Putamen (tissue), 1 donor: ENCODE measurements at regions not wholly inside any gene's neighbourhood (a gene's known extent, or its start where the extent isn't known, plus 50 kb on each side); places are given as distances from the start of the nearest gene placed in this dataset.

Source experiments
- DNase-seq: peaks from one replicate; pipeline ENCODE4 v3.0.0-alpha.2; 2016; ENCODE audit warnings: low spot score

DNA sequence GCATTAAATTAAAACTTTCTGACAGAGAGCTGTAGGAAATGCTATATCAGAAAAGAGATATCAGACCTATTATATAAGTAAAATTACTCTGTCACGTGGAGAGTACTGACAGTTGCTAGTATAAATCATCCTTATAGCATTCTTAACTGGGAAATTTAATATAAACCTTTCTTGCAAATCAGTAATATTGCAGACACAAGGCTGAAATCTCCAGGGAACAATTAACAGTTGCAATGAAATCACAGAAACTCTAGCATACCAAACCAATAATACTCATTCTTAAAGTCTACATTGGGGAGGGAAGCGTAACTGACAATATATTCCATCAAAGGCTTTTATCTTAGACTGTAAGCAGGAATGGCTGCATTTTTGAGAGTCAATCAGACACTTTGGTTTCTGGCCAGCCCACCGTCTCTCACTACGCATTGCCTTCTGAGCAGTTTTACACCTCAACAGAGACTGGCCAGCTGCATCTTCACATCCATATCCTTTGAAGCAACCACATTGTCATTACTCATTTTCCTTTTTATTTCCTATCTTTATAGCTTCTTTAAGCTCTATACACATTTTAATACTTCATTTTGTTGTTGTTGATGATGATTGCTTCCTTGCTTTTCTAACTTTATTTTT is 536.0 kb upstream of the CDH2 start:
- no peak for DNase-seq

DNA sequence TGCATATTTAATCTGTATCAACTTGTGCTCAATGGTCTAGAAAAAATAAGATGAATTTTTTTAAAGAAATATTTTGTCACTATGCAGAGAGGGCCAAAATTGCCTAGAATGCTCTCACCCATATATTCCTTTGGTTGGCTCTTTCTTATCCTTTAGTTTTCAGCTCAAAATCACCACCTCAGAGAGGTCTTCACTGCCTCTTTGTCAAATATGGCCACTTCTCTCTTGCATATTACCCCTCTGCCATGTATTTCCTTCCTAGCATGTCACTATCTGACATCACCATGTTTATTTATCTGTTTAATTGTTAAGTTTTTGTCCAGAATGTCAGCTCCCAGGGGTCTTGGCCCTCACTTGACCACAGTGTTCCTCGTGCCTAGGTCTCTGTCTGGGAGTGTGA is 535.2 kb upstream of the CDH2 start:
- DNase-seq: no peak

DNA sequence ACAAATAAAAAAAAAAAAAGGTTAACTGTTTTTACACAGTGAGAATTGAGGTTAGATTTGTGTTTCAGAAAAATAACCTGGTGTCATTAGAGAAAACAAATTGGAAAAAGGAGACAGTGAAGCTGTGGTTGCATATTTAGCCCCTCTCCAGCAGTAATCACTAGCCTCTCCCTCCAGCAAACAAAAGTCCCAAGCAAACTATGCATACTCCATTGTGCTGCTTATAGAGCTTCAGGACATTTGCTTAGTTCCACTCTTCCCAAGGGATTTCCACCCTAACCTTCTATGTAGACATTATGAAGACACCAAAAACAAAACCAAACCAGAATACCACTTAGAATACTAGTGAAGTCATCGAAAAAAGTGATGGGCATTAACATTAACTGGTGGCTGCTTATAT is 534.2 kb upstream of the CDH2 start:
- DNase-seq: no peak

DNA sequence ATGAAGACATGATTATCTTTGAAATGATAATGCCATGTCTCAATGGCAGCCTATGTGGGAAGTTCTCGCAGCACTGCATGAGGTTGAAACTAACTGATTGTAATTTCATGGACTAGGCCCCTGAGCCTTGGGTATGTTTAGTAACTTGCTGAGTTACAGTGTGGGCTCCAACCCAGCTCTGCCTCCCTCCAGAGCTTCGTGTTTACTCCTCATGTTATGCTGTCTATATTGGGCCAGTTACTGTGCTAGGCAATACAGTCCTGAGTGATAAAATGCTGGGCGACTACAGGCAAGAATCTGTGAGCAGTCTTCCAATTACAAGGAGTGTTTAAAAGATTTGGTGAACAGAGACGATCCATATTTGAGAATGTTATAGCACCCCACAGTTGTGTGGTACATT is 530.1 kb upstream of the CDH2 start:
- DNase-seq: no peak

DNA sequence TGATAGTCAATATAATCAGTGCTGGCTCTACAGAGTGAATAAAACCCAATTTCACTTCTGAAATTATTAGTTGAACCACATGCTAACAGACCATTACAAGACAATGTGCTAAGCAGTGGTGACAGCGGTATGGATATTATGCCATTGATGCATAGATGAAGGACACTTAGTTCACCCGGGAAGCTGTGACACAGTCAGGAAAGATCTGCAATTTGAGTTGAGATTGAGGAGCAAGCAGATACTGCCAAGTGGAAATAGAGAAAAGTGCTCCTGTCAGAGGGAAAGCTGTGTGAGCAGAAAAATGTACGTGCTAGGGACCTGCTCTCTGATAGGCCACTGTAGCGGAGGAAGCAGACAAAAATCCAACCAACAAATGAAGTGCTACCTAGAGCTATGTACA is 529.5 kb upstream of the CDH2 start:
- DNase-seq: no peak

DNA sequence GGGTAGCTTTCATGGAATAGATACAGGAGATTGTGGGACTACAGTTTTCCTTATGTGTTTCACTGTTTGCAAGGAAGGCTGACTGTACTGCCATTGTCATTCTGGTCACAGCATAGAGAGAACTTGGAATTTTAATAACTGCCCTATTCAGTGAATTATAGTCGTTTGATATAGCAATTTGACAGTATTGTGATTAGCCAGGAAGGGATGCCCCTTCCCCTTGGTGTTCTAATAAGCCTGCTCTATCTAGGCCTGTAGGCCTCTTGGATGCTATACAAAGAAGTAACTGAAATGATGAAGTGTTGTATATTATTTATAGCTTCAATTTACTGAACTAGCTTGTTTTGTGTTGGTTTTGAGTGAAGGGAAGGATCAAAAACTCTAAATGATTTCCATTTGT is 528.6 kb upstream of the CDH2 start:
- no peak for DNase-seq

DNA sequence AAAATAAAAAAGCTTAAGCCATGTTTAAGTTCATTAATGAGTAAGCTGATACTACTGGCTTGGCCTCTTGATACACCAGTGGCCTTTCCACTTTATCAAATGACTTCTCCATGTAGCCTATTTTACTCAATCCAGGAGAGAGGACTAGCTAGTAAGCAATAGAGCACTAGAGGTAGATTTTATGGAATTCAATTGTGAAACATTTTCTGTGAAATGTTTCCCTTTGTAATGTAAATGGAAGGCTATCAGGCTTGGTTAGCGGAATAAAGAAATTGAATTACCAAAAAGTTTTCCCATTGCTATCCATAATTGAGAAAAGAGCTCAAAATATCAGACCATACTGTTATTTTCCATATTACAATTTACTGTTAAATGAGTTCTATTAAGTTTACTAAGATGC is 515.4 kb upstream of the CDH2 start:
- no peak for DNase-seq

DNA sequence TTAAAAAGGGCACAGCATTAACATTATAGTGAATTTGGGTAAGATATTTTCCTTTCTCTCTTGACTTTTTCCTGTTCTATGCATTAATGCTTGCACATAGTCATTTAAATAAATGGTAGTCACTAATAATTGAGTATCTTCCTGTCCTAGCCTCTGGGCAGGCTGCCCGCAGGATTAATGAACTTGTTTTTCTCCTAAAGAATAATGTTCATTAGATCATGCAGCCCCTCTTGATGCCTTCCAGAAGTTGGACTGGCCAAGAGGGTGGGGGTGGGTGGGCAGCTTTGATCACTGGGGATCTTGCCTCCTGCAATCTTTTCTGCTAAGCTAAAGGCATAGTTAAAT is 514.5 kb upstream of the CDH2 start:
- DNase-seq: no peak

DNA sequence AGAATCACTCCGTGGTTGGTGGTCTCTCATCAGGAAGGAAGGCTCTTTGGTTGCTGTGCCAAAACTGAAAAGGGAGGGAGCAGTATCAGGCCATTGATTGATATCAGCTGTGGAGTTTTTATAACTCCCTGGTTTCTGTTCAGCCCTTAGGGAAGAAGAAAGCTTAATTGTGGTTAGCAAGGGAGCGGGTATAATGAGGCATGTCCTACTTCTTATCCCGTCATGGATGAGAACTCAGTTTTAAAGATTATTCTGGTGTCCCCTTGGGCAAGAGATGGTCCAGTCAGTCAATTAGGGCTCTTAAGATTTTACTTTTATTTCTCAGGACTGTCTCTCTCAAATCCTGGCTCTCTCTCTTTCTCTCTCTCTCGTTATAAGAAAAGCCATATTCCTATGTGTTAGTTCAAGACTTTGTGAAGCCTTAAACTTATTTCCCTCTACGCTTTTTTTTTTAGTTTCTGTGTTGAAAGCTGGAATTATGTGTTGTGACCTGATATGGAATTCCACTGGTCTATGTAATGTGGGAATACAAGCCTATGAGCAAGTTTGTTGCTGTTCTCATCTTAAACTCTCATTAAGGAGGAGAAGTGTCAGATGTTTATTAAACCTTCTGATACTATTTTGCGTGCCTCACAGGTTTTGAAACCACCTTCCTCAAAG is 514.0 kb upstream of the CDH2 start:
- no peak for DNase-seq

DNA sequence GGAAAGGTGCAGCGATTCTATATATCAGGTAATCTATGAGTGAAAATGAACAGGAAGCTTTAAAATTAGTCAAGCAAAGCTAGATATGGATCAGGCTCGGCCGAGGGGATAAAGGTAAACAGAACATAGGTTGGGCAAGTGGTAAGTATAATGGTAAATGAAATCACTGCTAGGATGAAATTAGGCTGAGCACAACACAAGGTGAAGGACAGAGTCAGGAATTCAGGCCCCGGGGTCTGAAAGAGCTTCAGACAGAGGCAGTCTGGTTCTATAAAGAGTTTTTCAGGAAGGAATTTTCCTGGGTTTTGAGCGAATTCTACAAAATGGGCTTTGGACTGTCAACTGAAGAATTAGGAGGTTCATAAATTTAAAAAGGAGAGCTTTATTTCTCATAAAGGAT is 513.2 kb upstream of the CDH2 start:
- DNase-seq: no peak

DNA sequence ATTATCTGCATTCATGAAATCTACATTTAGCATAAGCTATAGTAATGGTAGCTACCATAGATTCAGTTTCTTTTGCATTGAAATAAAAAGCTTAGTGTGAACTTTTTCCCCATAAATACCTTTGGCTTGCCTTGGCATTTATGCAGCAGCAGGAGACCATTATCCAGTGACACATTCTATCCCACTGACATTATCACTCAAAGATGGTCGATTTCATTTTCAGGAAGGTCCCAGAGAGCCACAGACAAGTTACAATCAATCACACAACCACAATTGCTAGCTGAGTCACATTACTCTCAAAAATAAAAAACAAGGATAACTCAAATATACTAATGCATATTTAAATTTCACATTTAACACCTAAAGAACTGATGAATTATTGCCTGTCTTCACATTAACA is 512.7 kb upstream of the CDH2 start:
- DNase-seq: no peak

DNA sequence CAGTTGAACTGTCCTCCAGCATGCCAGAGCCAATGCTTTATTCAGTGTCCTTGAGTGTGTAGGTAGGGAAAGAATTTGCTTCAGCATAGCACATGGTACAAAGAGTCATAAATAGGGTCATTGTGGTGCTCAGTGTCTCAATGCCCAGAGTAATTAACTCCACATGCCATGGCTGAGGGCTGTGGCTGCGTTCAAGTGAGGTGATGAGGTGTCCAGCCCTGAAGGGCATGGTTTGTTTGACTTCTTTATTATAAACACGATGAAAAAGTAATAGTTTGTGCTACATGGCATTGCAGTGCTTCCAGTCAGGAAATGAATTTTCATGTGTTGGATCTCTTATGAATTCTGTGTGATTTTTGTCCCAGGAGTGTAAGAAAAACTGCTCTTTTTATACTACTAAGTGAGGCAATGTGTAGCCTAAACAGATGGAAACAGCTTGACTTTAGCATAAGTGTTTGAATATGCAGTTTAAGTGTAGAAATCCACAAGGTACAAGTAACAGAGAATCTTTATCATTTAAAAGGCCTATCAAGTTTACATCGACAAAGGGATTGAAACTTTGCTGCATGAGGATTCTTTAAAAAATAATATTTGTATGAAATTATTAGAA is 507.9 kb upstream of the CDH2 start:
- no peak for DNase-seq

DNA sequence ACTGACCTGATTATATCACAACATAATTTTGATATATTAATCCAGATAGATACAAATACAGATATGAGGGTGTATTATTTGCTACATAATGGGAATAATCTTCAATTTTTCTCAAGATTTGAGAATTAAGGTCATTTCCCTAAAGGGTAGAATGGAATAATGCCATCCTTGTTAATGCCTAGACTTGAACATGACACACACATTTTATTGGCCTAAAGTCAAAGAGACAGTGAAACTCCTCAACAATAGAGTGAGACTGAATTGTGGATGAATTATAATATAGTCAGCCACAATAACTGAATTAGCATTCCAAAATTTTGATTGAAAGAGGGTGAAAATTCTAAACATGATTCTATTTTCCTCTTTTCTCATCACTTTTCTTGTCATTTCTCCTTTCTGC is 506.0 kb upstream of the CDH2 start:
- DNase-seq: no peak

DNA sequence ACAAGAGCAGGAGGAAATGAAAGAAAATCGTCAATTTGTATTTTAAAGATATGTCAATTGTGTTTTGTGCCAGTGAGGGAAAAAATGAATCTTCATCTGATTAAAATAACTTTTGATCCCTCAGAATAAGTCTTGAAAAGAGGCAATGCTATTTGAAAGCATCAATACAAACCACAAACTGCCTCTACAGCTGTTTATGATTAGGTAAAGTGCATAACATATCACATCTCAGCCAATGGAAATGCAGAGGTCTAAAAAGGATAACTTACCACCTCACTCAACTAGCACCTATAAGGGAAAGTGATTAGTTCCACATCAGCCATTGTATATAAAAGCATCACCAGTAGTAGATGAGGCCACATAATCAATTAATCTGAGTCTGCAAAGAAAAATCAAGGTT is 492.2 kb upstream of the CDH2 start:
- no peak for DNase-seq

DNA sequence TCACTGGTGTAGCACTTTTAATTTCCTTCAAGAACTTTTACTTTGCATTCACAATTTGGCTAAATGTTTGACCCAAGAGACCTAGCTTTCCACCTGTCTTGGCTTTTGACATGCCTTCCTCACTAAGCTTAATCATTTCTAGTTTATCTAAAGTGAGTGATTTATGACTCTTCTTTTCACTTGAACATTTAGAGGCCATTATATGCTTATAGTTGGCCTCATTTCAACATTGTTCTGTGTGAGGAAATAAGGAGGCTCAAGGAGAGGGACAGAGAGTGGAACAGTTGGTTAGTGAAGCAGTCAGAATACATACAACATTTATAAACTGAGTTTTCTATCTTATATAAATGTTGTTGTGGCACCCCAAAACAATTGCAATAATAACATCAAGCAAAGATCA is 489.3 kb upstream of the CDH2 start:
- DNase-seq: no peak

DNA sequence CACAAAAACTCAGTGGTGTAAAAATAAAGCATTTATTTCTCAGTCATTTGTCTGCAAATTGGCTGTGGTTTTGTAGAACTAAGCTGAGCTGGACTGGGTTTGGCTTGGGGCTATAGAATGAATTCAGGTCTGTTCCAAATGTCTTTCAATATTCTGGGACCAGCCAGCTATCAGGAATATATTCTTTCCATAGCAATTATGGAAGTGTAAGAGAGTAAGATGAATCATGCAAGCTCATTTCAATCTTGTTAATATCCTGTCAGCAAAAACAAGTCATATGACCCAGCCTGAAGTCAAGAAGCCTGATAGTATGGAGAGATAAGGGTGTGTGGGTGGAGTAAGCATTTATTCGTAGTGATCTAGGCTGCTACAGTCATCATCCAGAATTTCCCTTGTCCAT is 481.0 kb upstream of the CDH2 start:
- DNase-seq: no peak

DNA sequence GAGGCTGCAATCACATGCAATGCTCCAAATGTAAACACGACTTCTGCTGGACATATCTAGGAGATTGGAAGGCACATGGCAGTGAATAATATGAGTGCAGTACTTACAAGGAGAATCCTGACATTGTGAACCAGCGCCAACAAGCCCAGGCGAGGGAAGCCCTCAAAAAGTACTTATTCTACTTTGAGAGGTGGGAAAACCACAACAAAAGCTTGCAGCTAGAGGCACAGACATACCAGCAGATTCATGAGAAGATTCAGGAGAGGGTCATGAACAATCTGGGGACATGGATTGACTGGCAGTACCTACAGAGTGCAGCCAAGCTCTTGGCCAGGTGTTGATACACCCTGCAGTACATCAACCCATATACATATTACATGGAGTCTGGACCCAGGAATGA is 475.7 kb upstream of the CDH2 start:
- no peak for DNase-seq

DNA sequence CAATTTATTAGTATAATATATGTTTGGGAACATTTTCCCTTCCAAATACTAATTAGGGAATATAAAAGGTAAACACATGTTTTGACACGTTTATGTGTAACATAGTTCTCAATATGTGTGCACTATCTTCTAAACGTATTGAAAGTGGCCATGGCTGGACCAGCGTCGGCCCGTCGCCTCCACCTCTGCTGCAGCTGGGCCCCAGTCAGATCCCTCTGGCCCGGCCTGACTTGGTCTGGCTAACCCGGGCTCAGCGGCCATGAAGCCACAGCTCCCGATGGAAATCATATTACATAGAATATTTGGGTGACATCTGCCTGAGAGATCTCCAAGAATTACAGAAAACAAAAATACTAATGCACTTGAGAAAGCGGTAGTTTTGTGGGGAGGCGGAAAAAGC is 474.4 kb upstream of the CDH2 start:
- DNase-seq: no peak

DNA sequence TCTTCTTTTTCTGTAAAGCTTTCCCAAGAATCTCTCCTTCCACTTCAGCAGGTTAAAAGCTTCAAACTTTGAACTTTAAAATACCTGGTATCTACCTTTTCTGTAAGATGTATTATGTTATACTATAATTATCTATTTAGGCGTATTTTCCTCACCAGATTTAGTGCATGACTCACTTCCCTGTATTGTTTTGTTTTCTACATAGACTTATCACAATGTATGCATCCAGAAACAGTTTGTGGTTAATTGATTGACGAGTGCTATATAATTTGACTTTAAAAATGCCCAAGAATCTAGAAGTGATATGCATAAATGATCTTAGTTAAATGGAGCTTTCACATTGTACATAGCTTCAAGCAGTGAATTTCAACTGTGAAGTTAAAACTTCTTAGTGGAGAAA is 473.9 kb upstream of the CDH2 start:
- no peak for DNase-seq

DNA sequence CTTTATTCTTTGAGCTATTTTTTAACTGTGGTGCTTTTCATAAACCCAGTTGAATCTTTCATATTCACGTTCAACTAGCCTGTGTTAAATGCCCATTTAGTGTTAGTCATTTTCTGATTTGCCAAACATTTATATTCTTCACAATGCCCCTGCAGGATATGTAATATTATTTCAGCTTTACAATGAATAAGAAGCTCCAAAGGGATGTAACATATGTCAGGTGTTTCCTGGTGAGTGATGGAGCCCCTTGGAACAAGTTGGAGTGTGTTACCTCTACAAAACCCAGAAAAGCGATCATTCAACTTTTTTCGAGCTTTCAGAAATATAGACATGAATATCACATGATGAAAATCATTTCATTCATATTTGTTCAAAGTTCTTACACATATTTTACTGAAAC is 471.0 kb upstream of the CDH2 start:
- no peak for DNase-seq

DNA sequence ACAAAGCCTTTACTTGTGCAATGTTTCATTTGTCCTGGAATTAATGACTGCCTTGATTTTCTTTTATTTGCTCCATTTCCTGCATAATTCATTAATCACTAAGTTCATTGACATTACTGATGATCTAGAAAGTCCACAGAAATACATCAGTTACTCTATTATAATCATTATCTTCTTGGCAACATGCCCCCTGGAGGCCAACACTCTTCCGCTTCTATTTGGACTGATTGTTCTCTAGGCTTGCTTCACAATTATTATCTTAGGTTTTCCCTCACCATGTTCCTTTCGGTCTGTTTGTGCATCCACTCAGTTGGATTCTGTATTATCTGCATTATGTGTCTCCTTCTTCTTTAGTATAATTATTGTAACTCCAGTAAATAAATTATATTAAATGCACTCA is 461.0 kb upstream of the CDH2 start:
- no peak for DNase-seq

DNA sequence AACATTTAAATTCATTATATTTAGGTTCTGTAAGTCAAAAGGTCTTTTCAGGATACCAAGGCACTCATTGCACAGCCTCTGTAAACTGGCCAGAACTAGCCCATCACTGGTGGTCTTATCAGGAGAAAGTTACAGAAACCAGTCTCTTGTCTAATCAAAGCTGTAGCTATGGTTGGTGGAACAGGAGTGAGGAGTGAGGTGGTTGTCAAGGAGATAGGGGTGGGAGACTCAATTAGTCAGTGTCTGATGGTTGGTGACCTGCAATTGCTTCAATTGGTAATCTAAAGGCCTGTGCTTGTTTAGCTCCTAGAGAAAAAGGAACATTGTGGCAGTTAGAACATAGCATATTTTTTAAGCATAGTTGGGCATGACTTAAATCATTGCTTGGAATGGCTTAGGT is 458.6 kb upstream of the CDH2 start:
- DNase-seq: no peak

DNA sequence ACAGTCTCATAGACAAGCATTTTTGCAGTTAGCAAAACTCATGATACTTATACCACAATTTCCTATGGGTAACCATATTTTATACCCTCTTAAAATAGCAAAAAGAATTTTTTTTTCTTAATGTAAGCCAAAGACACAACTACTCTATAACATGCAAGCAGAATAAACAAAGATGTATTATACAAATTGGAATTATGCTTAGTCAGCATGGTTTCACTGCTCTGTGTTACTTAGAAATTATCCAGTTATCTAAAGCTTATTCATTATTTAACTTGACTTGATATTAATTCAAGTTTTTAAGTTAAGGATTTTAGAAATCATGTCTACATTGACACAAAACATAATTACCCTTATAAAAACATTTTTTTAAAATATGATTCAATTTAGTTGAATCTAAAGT is 449.8 kb upstream of the CDH2 start:
- no peak for DNase-seq

DNA sequence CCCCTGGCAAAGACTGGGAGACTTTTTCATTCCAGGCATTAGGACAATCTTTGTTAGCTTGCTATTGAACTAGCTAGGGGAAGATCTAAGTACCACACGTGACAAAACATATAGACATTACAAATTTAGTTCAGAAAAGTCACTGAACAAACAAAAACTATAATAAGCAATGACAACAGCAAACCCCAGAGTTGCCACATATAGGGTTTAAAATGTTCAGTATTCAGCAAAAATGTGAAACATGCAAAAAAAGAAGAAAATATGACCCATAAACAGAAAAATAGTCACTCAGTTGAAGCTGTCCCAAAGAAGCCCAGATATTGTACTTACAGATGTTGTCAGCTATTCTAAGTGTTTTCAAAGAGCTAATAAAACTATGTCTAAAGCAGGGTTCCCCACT is 431.1 kb upstream of the CDH2 start:
- DNase-seq: no peak
